Erythroblast (primary cell): ENCODE measurements at regions not wholly inside any gene's neighbourhood (a gene's known extent, or its start where the extent isn't known, plus 50 kb on each side); places are given as distances from the start of the nearest gene placed in this dataset.

ENCODE experiments used
- GATA1 ChIP-seq: IDR thresholded peaks from 2 replicates; pipeline ENCODE4 v1.6.1; 2011; ENCODE audit warnings: low read depth, mild to moderate bottlenecking, control low read depth, low read length, moderate library complexity
- POLR2A ChIP-seq: IDR thresholded peaks from 2 replicates; pipeline ENCODE4 v1.6.1; 2011; ENCODE audit warnings: mild to moderate bottlenecking, low read length

GRCh38 chr17:45640141-45640850 is 143.8 kb upstream of the CRHR1 start:
- TF ChIP-seq POLR2A (no peak), GATA1 (no peak)
